Kidney glomerular epithelial cell (primary cell): ENCODE measurements at regions not wholly inside any gene's neighbourhood (a gene's known extent, or its start where the extent isn't known, plus 50 kb on each side); places are given as distances from the start of the nearest gene placed in this dataset.
A peak's percentile ranks its signal among the peaks of the same experiment; 100 is the strongest.

Source experiments
- DNase-seq: peaks from one replicate; lab custom pipeline; 2025; lab: John Stamatoyannopoulos, UW

GRCh38 chr11:105553025-105553424 lies 56.8 kb upstream of the GRIA4 start:
- no peak for DNase-seq

- DNase-seq, result no peak
Measured at GRCh38 chr11:105548359-105548758, 61.5 kb upstream of the GRIA4 start.

GRCh38 chr11:105538588-105538987 lies 71.3 kb upstream of the GRIA4 start:
- no peak for DNase-seq

GRCh38 chr11:105537531-105537930 lies 72.3 kb upstream of the GRIA4 start:
- no peak for DNase-seq

GRCh38 chr11:105524286-105524685 lies 85.6 kb upstream of the GRIA4 start:
- no peak for DNase-seq

GRCh38 chr11:105520706-105521345 lies 89.0 kb upstream of the GRIA4 start:
- no peak for DNase-seq

GRCh38 chr11:105507496-105508254 lies 102.2 kb upstream of the GRIA4 start:
- no peak for DNase-seq

GRCh38 chr11:105492010-105492409 lies 117.9 kb upstream of the GRIA4 start:
- DNase-seq, result no peak

- no peak for DNase-seq
Measured at GRCh38 chr11:105491394-105491793, 118.5 kb upstream of the GRIA4 start.

GRCh38 chr11:105490333-105490732 lies 119.5 kb upstream of the GRIA4 start:
- DNase-seq, result no peak

- DNase-seq, result no peak
Measured at GRCh38 chr11:105489446-105489845, 120.4 kb upstream of the GRIA4 start.

- DNase-seq, result no peak
Measured at GRCh38 chr11:105486929-105487328, 122.9 kb upstream of the GRIA4 start.

GRCh38 chr11:105469931-105470330 lies 139.9 kb upstream of the GRIA4 start:
- DNase-seq, result no peak

- DNase-seq, result no peak
Measured at GRCh38 chr11:105468154-105468553, 141.7 kb upstream of the GRIA4 start.

GRCh38 chr11:105466582-105467228 lies 143.2 kb upstream of the GRIA4 start:
- DNase-seq, result peak; percentile 10

- no peak for DNase-seq
Measured at GRCh38 chr11:105458071-105458470, 151.8 kb upstream of the GRIA4 start.

GRCh38 chr11:105456950-105457349 lies 152.9 kb upstream of the GRIA4 start:
- no peak for DNase-seq

GRCh38 chr11:105449100-105449734 lies 160.7 kb upstream of the GRIA4 start:
- DNase-seq, result no peak

- DNase-seq, result no peak
Measured at GRCh38 chr11:105448703-105449079, 161.2 kb upstream of the GRIA4 start.

GRCh38 chr11:105447936-105448702 lies 161.8 kb upstream of the GRIA4 start:
- DNase-seq, result no peak

- DNase-seq, result no peak
Measured at GRCh38 chr11:105443623-105444022, 166.2 kb upstream of the GRIA4 start.
